HUES48 (cell line): ENCODE measurements at regions not wholly inside any gene's neighbourhood (a gene's known extent, or its start where the extent isn't known, plus 50 kb on each side); places are given as distances from the start of the nearest gene placed in this dataset.
A peak's percentile ranks its signal among the peaks of the same experiment; 100 is the strongest.

Experiments used
- H3K27ac ChIP-seq: one replicate; pipeline ENCODE4 v1.7.0; 2013; ENCODE audit warnings: low read depth, low read length, inconsistent platforms
- H3K27me3 ChIP-seq: 2 replicates; pipeline ENCODE4 v1.6.1; 2013; ENCODE audit warnings: mild to moderate bottlenecking, low read length; ENCODE audit not compliant: control insufficient read depth, insufficient read depth
- H3K36me3 ChIP-seq: 2 replicates; pipeline ENCODE4 v1.6.1; 2013; ENCODE audit warnings: low read length; ENCODE audit not compliant: control insufficient read depth, insufficient read depth
- H3K4me1 ChIP-seq: 2 replicates; pipeline ENCODE4 v1.6.1; 2013; ENCODE audit warnings: mild to moderate bottlenecking, low read length; ENCODE audit not compliant: control insufficient read depth, insufficient read depth
- H3K4me3 ChIP-seq: 2 replicates; pipeline ENCODE4 v1.5.1; 2013; ENCODE audit warnings: mild to moderate bottlenecking, low read depth, low read length
- H3K9ac ChIP-seq: 2 replicates; pipeline ENCODE4 v1.6.1; 2013; ENCODE audit warnings: mild to moderate bottlenecking, low read depth, low read length, moderate library complexity
- H3K9me3 ChIP-seq: 2 replicates; pipeline ENCODE4 v1.6.1; 2013; ENCODE audit warnings: low read length; ENCODE audit not compliant: control insufficient read depth, insufficient read depth

DNA sequence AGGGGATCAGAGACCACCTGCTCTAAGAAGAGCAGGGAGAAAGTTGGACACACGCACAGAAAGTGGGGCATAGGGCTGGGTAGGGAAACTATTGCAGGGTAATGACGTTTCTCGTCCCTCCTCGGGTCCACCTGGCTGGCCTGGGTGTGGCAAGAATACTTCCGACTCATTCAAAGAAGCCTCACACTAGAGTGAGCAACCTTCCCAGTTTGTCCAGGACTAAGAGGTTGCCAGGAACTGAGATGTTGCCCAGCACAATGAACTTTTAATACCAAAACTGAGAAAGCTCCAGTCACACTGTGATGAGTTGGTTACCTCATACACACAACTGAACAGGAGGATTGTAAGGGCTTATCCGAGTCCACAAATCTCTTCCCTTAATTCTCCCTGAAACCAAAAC is 74.5 kb upstream of the ADGRF1 start:
- no peaks in the 10 kb centered on the region for H3K36me3 ChIP-seq
- no peak overlapping the region for H3K4me3 ChIP-seq
- H3K4me1 ChIP-seq = peaks cover 8% of the 10 kb centered on the region; the same call in 1 of the 2 replicates
- no peaks in the 10 kb centered on the region for H3K27me3 ChIP-seq
- no peaks in the 10 kb centered on the region for H3K9me3 ChIP-seq
- no peak overlapping the region for H3K27ac ChIP-seq
- no peak overlapping the region for H3K9ac ChIP-seq

DNA sequence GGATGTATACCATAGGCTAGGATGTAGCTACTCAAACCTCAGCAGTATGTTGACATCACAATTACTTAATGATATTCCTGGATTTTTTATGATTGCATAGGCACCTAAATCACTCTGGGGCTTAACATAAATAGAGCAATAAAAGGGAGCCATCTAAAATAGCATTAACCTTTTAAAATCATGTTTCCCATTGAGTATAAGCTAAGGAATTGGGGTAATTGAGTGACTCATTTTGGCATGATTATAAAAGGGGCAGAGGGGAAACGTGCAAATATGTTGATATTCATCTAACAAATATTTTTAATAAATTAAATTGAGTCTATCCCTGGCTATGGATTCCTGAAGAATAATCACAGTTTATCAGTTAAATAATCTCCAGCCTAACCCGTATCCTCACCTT is 74.0 kb upstream of the ADGRF1 start:
- Histone ChIP-seq H3K27me3 (no peaks in the 10 kb centered on the region), H3K9ac (no peak overlapping the region), H3K4me1 (peaks cover 11% of the 10 kb centered on the region; the same call in 1 of the 2 replicates), H3K36me3 (no peaks in the 10 kb centered on the region), H3K9me3 (no peaks in the 10 kb centered on the region), H3K4me3 (no peak overlapping the region), H3K27ac (no peak overlapping the region)

DNA sequence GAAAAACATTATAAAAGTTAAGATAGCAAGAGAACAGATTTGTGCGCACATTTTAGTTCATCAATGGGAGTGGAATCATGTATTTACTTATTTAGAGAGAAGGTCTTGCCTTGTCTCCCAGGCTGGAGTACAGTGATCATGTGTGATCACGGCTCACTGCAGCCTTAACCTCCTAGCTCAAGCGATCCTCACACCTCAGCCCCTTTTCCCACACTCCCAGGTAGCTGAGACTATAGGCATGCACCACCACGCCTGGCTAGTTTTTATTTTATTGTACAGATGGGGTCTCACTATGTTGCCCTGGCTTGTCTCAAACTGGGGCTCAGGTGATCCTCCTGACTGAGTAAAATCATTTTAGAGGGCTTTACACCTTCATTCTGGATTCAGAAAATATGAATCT is 72.3 kb upstream of the ADGRF1 start:
- H3K36me3 ChIP-seq = no peaks in the 10 kb centered on the region
- no peaks in the 10 kb centered on the region for H3K9me3 ChIP-seq
- H3K27ac ChIP-seq = no peak overlapping the region
- no peak overlapping the region for H3K4me3 ChIP-seq
- no peak overlapping the region for H3K9ac ChIP-seq
- H3K4me1 ChIP-seq = peaks cover 14% of the 10 kb centered on the region; the same call in 1 of the 2 replicates
- H3K27me3 ChIP-seq = no peaks in the 10 kb centered on the region

DNA sequence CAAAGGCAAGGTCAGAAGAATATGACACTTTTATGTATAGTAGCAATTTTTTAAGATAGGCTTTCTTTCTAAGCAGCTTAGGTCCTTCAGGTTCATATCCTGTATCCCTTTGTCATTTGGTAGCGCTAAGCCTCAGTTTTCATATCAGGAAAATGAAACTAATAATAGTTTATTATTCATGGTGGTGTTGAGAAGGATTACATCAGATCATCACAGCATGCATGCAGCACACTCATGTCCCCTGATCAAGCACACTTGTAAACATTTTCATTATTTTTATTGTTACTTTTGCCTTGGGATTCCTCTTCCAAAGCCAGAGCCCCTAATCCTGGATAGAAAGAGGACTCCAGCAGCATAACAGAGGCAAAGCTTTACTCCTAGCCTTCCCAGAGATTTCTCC is 70.2 kb upstream of the ADGRF1 start:
- Histone ChIP-seq H3K27me3 (no peaks in the 10 kb centered on the region), H3K36me3 (no peaks in the 10 kb centered on the region), H3K4me1 (peaks cover 18% of the 10 kb centered on the region), H3K9ac (no peak overlapping the region), H3K4me3 (no peak overlapping the region), H3K27ac (no peak overlapping the region), H3K9me3 (no peaks in the 10 kb centered on the region)

DNA sequence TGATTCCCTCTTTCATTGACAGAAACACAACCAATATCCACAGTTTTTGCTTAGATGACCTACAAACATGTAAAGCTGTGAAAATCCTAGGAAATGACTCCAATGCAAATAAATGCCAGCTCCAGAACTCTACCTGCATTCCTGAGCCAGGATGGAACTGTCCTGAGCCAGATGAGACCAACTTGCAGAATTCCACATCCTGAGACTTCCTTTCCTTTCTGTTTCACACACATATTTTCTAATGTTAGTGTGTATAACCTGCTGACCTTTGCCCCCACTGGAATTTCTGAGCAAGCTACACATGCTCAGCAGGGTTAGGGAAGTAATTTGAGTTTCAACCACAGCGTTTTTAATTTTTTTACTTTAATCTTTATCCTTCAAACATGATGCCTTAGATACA is 69.6 kb upstream of the ADGRF1 start:
- Histone ChIP-seq H3K9ac (no peak overlapping the region), H3K27ac (no peak overlapping the region), H3K27me3 (no peaks in the 10 kb centered on the region), H3K9me3 (no peaks in the 10 kb centered on the region), H3K4me3 (no peak overlapping the region), H3K36me3 (no peaks in the 10 kb centered on the region), H3K4me1 (peaks cover 24% of the 10 kb centered on the region)

DNA sequence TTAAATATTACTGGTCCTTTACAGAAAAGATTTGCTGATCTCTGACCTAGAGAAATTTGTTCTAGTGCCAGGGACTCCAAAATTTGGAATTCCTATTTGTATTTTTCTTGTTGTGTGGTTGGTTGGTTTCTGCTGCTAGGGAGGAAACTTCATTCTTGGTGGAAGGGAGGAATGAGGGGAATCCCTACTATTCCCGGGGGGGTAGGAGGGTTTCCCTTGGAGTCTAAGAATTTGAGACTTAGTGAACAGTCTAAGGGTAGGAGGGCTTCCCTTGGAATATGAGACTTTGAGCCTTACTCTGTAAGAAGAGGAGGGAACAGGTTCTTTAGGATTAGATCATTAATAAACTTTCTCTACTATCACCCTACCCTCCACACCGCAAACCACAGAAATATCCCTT is 67.1 kb upstream of the ADGRF1 start:
- Histone ChIP-seq H3K36me3 (no peaks in the 10 kb centered on the region), H3K4me1 (peaks cover 41% of the 10 kb centered on the region), H3K27me3 (no peaks in the 10 kb centered on the region), H3K9ac (no peak overlapping the region), H3K27ac (no peak overlapping the region), H3K4me3 (no peak overlapping the region), H3K9me3 (no peaks in the 10 kb centered on the region)

DNA sequence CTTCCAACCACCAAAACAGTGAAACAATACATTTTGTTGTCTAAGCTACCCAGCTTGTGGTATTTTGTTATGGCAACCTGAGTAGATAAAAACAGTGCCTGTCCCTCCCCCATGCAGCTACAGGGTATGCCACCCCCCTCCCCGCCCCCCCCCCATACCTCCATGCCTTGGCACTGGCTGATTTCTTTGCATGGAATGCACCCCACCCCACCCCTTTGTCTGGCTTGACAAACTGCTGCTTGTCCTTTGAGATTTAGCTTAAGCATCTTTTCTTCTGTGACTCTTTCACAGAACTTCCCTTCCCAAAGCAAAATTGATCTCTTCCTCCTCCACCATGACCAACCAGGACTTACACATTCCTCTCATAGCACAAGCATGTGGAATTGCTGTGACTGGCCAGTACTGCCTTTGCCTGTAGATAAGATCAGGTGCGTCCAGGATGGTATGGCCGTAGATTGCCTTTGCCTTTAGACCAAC is 64.6 kb upstream of the ADGRF1 start:
- Histone ChIP-seq H3K27ac (peak overlapping the region; percentile 83), H3K4me3 (0 out of 2 replicates have a peak overlapping the region, but pooled peaks have one; percentile 25), H3K9ac (peak overlapping the region; percentile 61), H3K9me3 (no peaks in the 10 kb centered on the region), H3K27me3 (no peaks in the 10 kb centered on the region), H3K36me3 (no peaks in the 10 kb centered on the region), H3K4me1 (peaks cover 35% of the 10 kb centered on the region)

DNA sequence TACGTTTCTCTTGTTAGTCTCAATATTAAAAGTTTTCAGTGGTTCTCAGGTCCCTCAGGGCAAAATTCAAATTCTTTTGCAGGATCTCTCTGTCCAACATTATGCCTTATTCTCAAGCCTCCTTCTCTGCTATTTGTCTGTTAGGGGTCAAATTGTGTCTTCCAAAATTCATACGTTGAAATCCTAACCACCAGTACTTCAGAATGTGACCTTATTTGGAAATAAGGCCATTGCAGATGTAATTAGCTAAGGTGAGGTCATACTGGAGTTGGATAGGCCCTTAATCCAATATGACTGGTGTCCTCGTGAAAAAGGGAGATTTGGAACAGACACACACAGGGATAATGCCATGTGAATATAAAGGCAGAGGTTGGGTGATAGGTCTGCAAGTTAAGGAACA is 64.1 kb upstream of the ADGRF1 start:
- Histone ChIP-seq H3K4me3 (0 out of 2 replicates have a peak overlapping the region, but pooled peaks have one; percentile 25), H3K9ac (peak overlapping the region; percentile 61), H3K9me3 (no peaks in the 10 kb centered on the region), H3K27me3 (no peaks in the 10 kb centered on the region), H3K27ac (peak overlapping the region; percentile 83), H3K4me1 (peaks cover 30% of the 10 kb centered on the region), H3K36me3 (no peaks in the 10 kb centered on the region)

DNA sequence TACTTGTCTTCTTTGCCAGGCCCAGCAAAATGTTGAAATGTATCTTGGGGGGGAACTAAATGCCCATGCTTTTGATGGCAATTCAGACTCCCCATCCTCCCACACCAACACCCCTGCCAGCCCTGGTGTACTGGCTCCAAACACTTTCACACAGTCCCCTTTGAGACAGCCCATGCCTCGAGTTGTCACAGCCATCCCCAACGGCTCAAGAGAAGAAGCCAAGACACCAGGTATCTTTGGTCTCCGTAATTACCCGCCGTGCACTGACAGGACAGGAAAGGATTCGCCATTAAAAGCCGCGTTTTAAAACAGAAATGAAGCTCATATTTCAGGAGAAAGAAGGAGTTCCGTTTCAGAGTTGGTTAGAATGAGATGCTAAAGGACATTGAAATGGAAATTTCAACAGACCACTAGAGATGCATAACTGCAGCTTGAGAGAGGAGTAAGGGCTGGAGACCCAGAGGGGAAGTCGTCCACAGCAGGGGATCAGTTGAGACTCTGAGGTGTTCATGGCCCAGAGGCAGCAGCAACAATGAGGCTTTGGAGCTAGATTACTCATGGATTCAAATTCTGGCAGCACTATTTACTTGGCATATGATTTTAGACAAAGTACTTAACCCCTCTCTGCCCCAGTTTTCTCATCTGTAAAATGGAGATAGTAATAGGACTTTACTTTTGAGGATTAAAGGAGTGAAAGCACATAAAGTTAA is 63.5 kb upstream of the ADGRF1 start:
- Histone ChIP-seq H3K27ac (peak overlapping the region; percentile 83), H3K9ac (peak overlapping the region; percentile 61; the same call in 1 of the 2 replicates)

DNA sequence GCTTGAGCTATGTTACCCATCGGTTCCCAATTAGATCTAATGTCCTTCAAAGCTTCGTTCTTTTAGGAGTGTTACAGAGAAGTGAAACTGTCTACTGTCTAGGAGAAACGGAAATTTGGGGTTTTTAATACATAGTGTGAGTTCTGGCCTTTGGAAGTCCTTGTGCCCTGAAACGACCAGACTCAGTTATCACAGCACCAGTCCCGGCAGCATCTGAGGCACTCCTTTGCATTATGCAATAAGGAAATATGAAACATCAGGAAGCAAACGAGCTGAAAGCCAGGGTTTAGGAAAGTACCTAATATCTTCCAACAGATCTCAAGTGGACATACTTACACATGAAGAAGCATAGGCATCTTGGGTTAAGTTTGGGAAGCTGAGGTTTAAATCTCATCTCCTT is 61.8 kb upstream of the ADGRF1 start:
- H3K4me3 ChIP-seq = no peak overlapping the region
- H3K27me3 ChIP-seq = no peaks in the 10 kb centered on the region
- no peaks in the 10 kb centered on the region for H3K36me3 ChIP-seq
- no peaks in the 10 kb centered on the region for H3K9me3 ChIP-seq
- no peak overlapping the region for H3K27ac ChIP-seq
- no peak overlapping the region for H3K9ac ChIP-seq
- peaks cover 23% of the 10 kb centered on the region for H3K4me1 ChIP-seq

More for the DNA sequence above, 63.5 kb upstream of the ADGRF1 start:
- H3K4me1 ChIP-seq = peaks cover 30% of the 10 kb centered on the region
- H3K9me3 ChIP-seq = no peaks in the 10 kb centered on the region
- no peak overlapping the region for H3K4me3 ChIP-seq
- no peaks in the 10 kb centered on the region for H3K27me3 ChIP-seq
- H3K36me3 ChIP-seq = no peaks in the 10 kb centered on the region

DNA sequence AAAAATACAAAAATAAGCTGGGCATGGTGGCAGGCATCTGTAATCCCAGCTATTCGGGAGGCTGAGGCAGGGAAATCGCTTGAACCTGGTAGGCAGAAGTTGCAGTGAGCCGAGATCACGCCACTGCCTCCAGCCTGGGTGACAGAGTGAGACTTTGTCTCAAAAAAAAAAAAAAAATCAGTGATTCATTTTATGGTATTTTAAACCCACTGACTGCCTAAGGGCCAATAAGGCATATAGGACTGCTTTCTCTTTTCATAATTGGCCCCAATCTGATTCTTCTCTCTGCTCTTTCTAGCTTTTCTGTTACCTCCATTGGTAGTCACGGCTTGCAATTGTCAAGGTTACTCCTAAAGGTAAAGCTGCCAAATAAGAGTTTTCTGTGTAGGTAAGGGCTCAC is 60.2 kb upstream of the ADGRF1 start:
- H3K4me1 ChIP-seq = peaks cover 23% of the 10 kb centered on the region
- no peaks in the 10 kb centered on the region for H3K27me3 ChIP-seq
- no peaks in the 10 kb centered on the region for H3K36me3 ChIP-seq
- H3K4me3 ChIP-seq = no peak overlapping the region
- H3K9ac ChIP-seq = no peak overlapping the region
- H3K9me3 ChIP-seq = no peaks in the 10 kb centered on the region
- H3K27ac ChIP-seq = no peak overlapping the region
